Activated CD4-positive, alpha-beta T cell treated with anti-CD3 and anti-CD28 coated beads, Interleukin-2, amount 50 U/mL, for 24 hours (primary cell): ENCODE measurements at regions not wholly inside any gene's neighbourhood (a gene's known extent, or its start where the extent isn't known, plus 50 kb on each side); places are given as distances from the start of the nearest gene placed in this dataset.

Experiments
- DNase-seq, 2 donors: peaks; one replicate each; pipeline ENCODE4 v3.0.0-alpha.2; 2020; ENCODE audit warnings: low read depth in 1 of 2, low spot score in 1 of 2

DNA sequence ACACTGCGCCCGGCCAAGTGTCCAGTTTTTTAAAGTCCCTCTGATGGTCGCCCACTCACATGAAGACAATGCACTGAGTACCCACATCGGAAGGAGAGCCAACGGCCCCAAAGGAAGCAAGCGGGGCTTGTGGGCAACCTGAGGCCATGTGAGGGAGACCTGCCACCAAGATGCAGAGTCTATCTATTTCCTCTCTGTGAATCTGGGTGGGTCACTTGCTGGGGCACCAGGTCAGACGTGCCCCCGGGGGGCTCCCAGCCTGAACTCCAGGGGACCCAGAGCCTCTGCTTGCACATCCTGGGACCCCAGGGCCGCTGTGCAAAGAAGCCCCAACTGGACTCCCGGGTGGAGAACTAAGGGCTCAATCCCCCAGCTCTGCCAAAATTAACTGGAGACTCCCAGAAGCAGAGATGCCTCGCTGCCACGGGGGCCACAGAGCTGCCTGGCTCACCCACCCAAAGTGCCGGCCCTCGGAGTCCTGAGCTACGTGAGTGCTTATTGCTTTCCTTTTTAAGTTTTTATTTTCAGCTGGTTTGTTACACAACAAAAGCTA lies 106.4 kb downstream of the BRD1 start:
- DNase-seq = no peak

DNA sequence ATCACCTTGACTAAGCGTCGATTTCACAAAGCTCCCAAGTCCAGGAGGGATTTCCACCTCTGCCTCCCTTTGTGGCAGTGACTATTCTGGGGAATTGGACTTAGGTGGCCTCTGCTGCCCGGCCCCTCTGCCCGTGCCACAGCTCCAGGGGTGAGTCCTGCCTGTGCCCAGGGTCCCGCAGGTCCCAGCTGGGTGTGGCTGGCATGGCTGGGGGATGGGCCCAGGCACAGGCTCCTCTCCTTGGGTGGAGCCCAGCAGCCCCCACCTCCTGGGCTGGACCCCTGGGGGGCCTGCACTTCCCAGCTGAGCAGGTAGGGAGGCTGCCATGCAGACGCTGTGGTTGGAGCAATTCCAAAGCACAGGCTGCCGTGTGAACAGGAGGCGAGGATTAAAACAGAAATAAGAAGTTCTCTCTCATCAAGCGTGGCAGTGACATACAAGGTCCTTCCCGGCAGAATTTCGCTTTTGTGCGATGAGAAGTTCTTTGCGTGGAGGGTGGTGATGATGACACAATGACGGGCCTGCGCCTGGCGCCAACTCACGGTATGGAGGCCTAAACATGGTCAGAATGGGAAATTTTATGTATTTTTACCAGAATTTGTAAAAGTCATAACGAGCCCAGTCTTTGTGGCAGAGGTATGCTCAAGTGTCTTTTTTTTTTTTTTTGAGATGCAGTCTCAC lies 107.3 kb downstream of the BRD1 start:
- no peak for DNase-seq

DNA sequence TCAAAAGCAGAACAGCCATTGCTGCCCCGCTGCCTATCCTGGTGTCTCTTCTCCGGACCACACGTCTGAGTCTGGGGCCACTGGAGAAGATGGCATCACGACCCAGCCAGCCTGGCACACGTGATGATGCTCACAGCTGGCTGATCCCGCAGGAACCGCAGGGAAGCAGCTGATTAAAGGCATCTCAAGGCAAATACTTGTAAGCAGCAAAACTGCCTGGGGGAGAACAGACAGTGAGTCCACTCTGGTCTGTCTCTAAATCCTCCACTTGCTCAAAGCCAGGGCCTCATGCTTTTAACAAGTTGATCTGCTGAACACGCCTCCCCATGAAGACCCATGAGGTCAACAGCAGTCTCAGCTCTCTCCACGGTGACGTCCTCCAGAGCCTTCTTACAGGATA lies 108.6 kb downstream of the BRD1 start:
- DNase-seq = no peak

DNA sequence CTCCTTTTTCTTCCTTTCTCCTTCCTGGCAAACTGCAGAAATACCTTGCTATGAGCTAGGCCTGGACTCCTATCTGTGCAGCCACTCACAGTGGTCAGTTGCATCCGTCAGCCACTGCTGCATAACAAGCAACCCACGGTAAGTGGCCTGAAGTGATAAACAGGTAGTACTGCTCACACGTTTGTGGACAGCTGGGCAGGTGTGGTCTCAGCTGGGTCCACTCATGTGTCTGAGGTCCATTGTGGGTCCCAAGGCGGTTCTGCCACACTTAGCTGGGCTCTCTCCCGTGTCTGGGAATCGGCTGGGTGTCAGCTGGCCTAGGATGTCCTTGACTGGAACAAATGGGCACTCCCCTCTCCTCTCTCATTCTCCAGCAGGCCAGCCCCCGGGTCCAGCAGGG lies 109.3 kb downstream of the BRD1 start:
- no peak for DNase-seq

DNA sequence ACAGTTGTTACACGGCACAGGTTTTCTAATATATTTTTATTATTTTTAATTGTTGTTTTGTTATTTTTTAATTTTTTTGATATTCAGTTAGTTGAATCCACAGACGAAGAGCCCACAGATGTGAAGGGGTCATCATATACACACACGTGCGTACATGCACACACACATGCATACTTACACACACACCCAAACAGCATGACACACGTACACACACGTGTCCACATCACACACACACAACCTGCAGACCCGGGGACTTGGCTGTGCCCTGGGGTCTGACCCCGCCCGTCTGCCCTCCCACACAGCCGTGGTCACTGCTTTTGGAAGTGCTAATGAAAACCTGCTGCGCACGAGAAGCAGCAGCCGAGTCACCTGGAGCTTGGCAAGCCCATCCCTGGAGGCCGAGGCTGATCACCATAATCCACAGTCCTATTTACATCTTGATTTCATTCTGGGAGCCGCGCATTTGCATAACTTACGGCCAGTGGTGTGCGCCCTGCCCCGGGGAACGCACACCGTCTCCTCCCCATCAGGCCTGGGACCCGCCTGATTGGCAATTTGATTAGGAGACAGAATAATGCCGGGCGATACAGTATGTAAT lies 110.3 kb downstream of the BRD1 start:
- DNase-seq = no peak

DNA sequence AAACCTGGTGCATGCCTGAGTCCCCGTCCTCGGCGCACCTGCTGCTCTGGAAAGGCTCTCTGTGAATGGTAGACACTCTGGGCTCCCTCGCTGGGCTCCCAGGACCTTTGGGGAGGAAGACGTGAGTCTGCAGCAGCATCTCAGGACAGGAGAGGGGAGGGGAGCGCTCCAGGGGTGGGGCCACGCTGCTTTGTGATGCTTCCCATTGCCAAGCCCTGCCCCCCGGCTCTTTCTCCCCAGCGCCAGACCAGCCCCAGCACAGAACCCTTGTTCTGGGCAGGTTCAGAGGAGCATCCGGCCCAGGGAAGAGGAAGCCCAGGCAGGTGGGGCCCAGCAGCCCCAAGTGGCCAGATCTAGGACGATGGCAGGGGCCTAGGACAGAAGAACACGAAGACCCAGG lies 111.2 kb downstream of the BRD1 start:
- no peak for DNase-seq

DNA sequence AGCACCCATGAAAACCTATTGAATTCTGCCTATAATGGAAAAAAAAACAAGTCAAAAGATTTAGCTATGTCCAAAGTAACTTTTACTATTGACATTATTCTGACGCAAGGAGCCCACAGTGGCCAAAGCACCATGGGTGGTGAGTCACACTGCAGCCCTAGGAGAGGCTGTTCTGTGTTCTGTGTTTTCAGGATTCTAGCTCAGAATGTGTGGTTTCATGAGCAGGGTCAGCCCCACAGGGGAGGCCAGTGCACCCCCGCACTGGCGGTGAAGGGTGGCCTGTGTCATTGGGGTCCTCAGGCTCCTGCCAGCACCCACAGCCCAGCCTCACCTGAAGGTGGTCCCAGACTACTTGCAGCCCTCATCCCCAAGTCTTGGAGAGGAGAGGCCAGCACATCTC lies 112.2 kb downstream of the BRD1 start:
- DNase-seq = no peak

DNA sequence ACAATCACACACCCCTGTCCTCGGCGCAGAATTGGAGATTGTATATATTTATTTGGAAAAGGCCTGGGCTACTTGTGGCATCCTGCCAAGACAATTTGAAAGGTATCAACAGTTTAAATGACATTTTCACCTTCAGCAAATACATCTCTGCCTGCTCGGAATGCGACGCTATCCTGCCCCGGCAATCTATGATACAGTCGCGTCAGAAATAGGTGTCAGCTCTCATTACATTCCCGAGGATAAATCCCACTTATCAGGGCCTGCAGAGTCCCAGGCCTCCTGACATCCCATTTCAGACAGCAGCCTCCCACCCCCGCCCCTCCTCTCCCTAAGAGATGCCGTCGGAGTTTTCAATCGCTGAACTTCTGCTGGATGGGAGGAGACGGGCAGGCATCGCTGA lies 114.7 kb downstream of the BRD1 start:
- no peak for DNase-seq

DNA sequence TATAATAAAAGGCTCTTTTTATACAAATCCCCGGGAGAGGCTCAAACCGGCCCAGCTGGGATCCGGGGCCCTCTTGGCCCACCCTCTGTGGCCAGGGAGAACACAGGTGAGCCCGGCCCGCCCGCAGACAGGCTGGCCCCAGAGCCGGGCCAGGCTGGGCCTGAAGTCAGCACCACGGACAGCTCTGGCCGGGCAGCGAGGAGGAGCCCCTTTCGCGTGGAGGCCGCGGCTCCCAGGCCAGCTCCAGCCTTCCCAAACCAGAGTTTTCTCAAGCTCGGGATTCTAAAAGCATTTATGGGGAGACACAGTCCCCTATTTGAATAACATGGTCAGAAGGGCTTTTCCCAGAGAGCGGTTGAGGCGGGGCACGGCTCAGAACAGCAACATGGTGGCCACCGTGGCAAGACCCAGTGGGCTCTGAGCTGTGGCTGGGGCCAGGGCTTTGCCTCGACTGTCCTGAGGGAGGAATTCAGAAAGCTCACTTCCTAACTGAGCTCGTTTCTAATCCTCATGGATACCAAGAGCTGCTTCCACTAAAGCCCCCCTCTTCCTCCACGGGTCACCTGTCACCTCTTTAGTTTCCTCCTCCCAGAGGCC lies 115.4 kb downstream of the BRD1 start:
- DNase-seq = no peak

DNA sequence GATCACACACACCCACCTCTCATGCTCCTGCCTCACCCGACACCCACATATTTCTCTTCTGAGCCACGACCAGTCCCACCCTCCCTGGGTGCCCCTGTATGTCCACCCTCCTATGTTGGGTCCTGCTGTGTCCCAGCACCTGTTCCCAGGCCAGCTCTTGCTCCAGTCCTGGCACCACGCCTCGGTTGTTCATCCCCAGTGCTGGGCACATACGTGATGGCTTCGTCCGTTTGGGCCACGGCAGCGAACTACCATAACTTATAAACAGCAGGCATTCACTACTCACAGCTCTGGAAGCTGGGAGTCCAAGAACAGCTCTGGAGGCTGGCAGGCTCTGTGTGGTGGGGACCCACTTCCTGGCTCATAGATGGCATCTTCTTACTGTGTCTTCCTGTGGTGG lies 116.9 kb downstream of the BRD1 start:
- DNase-seq = no peak

DNA sequence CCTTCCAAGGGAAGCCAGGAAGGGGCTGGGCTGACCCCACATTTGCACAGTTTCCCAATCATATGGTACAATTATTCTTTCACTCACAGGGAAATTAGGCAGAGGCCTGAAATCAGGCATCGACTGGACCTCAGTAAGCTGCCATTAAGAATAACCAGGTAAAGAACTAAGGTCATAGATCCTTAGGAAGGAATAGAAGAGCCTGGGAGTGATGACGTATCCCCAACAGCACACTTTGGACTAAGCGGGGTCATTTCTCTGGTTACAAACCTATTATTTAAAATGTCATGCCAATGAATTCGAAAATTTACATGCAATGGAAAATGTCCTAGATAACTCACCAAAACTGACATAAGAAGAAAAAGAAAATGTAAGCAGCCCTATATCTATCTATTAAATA lies 118.2 kb downstream of the BRD1 start:
- DNase-seq = no peak

DNA sequence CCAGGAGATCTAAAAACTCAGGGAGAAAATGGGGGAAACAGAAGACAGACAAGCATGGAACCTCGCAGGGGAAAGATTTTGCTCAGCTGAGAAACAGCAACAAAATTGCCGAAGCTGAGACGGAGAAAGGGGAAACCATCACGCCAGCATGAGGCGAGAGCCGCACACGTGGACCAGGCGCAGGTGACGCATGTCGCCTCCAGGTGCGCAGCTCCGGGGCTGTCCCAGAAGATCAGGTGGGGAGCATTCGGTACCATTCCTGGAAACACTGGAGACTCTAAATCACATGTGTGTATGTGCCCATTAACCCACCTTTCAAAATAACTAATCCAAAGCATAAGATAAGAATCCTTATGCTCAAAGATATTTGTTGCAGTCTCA lies 121.7 kb downstream of the BRD1 start:
- no peak for DNase-seq

DNA sequence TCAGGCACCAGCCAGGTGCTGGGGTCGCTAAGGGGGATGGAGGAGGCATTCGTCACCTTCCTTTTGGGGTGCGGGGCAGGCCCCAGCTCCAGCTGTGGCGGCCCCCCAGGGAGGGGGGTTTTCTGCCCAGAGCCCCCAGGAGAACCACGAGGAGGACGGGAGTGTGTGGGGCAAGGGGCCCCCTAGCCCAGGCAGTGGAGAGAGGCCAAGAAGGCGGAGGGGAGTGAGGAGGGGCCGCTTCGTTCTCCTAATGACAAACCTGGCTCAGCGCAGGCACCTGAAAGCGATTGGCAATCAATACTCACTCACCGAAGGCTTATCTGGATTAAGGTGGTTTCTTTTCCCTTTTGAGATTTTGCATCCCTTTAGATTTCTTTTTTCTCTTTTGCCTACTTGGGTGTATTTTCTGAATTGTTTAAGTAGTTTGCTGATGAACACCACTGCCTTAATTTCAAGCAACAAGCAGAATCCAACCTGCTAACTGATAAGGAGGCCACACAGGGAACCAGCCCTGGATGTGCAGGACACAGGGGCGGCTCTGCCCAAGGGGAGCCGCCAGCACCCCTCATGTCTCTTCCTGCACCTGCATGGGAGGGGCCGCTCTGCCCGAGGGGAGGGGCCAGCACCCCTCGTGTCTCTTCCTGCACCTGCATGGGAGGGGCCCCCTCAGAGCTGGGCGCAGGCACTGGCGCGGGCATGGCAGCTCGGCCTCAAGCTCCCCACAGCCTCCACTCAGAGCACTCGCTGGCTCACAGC lies 122.3 kb downstream of the BRD1 start:
- no peak for DNase-seq

DNA sequence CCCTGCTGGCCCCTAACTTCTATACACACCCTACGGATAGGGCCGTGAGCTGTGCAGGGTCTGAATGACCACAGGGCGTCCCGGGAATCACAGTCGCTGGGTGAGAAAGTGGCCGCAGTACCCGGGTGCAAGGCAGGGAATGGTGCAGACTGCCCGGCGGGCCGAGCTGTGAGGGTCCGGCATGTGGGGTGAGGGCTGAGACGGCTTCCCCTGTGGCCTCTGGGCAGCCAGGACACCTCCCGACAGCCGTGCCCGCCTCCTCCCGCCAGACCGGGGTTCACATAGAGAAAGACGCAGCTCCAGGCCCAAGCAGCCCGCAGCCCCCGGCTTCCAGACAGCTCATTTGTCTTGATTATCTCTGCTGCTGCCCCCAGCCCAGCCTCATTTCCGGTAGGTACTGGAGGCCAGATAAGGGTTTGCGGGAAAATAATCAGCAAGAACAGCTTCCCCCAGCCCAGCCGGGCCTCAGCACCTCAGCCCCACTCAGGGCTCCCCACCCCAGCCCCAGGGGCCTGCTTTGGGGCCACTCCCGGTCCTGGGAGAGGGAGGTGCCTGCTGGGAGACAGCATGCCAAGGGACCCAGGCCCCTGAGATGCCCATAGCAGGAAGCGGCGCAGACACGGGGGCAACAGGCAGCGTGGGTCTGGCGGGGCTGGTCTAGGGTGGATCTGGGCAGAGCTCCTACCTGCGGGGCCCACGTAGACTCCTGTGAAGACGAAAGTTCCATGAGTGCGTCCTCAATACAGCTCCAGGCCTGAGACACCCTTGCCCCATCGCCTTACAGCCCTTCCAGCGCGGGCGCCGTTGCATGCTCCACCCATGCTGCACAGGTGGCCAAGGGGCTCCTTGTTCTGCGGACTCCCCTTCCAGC lies 123.1 kb downstream of the BRD1 start:
- no peak for DNase-seq

DNA sequence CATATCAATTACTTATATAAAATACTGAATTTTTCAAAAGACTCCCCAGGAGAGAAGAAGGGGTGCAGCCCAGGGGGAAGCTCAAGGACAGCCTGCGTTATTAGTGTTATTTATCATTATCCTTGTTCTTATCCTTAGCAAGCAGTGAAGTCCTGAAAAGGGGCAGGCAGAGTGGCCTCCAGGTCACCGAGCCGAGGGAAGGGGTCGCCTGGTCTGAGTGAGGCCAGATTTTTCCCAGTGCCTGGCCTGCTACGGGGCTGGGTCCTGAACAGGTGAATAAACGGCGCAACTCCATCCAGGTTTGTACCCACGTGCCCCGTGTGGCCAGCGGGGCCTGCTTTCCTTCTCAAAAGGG lies 123.7 kb downstream of the BRD1 start:
- no peak for DNase-seq

DNA sequence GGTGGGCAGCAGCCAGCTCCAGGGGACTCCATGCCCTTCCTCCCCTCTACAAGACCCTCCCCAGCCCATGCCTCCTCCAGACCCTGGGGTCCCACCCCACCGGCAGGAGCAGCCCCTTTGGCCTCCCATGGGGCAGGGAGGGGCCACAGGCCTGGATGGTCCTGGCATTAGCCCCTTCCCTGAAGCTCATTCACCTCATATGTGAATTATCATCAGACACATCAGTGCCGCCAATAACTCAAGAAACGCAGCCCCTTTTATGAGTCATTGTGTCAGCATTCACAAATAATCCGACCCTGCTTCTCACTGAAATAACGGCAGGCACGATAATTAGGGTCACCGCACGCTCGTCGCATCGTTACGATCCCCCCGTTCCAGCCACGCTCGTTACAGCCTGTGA lies 124.2 kb downstream of the BRD1 start:
- DNase-seq = no peak

DNA sequence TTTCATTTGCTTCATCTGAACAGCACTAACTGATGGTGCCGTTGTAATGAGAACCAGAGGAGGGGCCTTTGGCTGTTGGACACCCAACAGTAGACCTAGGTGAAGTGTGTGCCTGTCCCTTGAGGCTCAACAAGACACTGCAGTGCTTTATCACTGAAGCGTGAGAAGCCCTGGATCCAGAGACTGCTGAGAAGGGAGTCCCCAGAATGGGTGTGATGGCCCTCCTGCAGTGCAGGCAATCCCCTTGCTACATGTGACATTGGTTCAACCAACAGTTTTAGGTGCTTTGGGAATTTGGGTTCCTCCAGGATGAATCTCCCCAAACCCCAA lies 125.6 kb downstream of the BRD1 start:
- no peak for DNase-seq

DNA sequence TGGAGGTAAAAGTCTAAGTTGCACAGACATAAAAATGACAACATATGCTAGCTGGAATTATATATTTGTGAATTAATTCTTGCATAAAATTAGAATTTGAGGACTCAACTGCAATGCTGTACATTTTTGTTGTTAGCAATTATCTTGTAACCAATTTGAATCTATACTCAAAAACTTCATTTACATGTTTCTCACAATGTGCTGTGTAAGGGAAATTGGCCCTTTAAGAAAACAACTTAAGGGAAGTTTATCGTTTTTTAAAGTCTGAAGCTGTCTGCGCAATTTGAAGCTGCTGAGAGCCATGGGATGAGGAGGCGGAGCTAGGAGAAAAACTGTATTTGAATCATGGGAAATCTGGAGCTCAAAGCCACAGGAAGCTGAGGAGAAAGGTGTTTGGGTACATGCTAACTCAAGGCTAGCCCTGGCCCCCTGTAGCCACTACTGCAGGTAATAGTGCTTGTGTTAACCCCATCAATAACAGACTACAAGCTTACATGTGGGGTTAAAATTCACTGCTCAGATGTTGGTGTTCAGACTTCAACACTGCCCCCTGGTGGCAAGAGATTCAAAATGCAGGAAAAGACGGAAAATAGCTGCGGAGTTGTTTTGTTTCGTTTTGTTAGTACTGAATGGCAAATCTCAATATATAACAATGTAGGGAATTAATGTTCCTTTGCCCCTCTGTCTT lies 126.1 kb downstream of the BRD1 start:
- DNase-seq = no peak

DNA sequence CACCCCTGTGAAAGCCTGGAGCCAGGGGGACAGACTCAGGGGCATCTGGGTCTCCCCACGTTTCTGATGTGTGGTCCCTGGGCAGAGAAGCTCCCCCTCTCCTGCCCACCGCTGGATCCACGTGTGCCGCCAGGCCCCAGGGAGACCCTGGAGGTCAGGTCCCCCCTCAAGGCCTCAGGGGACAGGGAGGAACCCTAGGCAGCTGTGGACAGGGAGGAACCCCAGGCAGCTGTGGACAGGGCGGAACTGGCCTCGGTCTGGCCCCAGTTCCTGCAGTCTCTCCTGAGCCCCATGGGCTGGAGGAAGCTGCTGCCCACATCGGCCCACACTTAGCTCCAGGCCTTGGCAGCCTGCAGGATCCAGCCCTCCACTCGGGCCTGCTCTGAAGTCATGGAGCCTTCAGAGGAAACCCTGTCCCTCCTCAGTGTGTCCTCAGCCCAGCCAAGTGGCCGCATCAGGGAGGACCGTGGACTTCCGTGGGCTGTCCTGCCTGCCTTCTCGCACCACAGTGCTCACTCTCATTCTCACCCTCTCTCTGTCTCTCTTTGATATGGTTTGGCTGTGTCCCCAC lies 127.7 kb downstream of the BRD1 start:
- DNase-seq = no peak

DNA sequence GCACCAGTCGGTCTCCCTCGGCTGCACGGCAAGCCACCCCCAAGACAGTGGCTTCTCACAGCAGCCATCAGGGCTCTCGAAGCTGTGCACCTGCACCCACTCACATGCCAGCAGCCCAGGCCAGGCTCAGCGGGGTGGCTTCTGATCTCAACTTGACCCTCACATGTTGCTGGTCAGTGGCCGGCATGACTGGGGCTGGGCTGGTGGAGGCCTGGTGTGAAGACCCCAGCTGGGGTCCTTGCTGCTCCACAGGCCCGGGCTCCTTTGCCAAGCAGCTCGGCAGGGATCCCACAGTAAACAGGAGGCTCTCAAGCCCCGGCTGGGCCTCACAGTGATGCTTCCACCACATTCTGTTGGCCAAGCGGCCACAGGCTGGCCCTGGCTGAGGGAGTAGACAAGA lies 128.2 kb downstream of the BRD1 start:
- DNase-seq = no peak
